HepG2 (cell line): ENCODE measurements at regions not wholly inside any gene's neighbourhood (a gene's known extent, or its start where the extent isn't known, plus 50 kb on each side); places are given as distances from the start of the nearest gene placed in this dataset.

Experiments
- ATF1 ChIP-seq: IDR thresholded peaks from 2 replicates; pipeline ENCODE4 v1.6.1; 2016; ENCODE audit warnings: mild to moderate bottlenecking, control low read depth
- FIP1L1 ChIP-seq: fragments of 200-400 bp; formaldehyde crosslinking; IDR thresholded peaks from 2 replicates; pipeline ENCODE4 v1.6.1; 2018; ENCODE audit warnings: low read depth, mild to moderate bottlenecking, low read length, moderate library complexity, borderline replicate concordance; ENCODE audit not compliant: insufficient read depth
- GPN1 ChIP-seq: sonication (generic); formaldehyde crosslinking; IDR thresholded peaks from 2 replicates; pipeline ENCODE4 v1.5.1; 2020; ENCODE audit warnings: missing genetic modification reagents, borderline replicate concordance
- TEAD2 ChIP-seq: sonication (generic); formaldehyde crosslinking; IDR thresholded peaks from 2 replicates; pipeline ENCODE4 v1.9.0; 2021; ENCODE audit warnings: missing genetic modification reagents
- ZBTB7B ChIP-seq: sonication (generic); formaldehyde crosslinking; IDR thresholded peaks from 2 replicates; pipeline ENCODE4 v1.4.0; 2020; ENCODE audit warnings: missing genetic modification reagents
- ZNF383 ChIP-seq: sonication (generic); formaldehyde crosslinking; IDR thresholded peaks from 2 replicates; pipeline ENCODE4 v1.4.0; 2020; ENCODE audit warnings: missing genetic modification reagents, mild to moderate bottlenecking, borderline replicate concordance
- ZNF557 ChIP-seq: sonication (generic); formaldehyde crosslinking; IDR thresholded peaks from 2 replicates; pipeline ENCODE4 v1.4.0; 2020; ENCODE audit warnings: missing genetic modification reagents
- ZNF747 ChIP-seq: sonication (generic); formaldehyde crosslinking; IDR thresholded peaks from 2 replicates; pipeline ENCODE4 v1.8.1; 2023; ENCODE audit warnings: missing genetic modification reagents, mild to moderate bottlenecking, borderline replicate concordance
- ZNF839 ChIP-seq: sonication (generic); formaldehyde crosslinking; IDR thresholded peaks from 2 replicates; pipeline ENCODE4 v1.4.0; 2020; ENCODE audit warnings: missing genetic modification reagents, mild to moderate bottlenecking, borderline replicate concordance
- TF ChIP-seq, protein P1 (sequence below): sonication (generic); formaldehyde crosslinking; IDR thresholded peaks from 2 replicates; pipeline ENCODE4 v1.4.0; 2020; ENCODE audit warnings: missing genetic modification reagents, borderline replicate concordance
- TF ChIP-seq, protein P2 (sequence below): sonication (generic); formaldehyde crosslinking; IDR thresholded peaks from 2 replicates; pipeline ENCODE4 v1.4.0; 2020; ENCODE audit warnings: low read depth, mild to moderate bottlenecking, missing genetic modification reagents
- TF ChIP-seq, protein P3 (sequence below): sonication (generic); formaldehyde crosslinking; IDR thresholded peaks from 2 replicates; pipeline ENCODE4 v1.4.0; 2020; ENCODE audit warnings: missing genetic modification reagents, mild to moderate bottlenecking, borderline replicate concordance
- TF ChIP-seq, protein P4 (sequence below): sonication (generic); formaldehyde crosslinking; IDR thresholded peaks from 2 replicates; pipeline ENCODE4 v1.4.0; 2020; ENCODE audit warnings: low read depth, mild to moderate bottlenecking, missing genetic modification reagents
- TF ChIP-seq, protein P5 (sequence below): sonication (generic); formaldehyde crosslinking; IDR thresholded peaks from 2 replicates; pipeline ENCODE4 v1.5.0; 2020; ENCODE audit warnings: missing genetic modification reagents, mild to moderate bottlenecking, borderline replicate concordance
- TF ChIP-seq, protein P6 (sequence below): sonication (generic); formaldehyde crosslinking; IDR thresholded peaks from 2 replicates; pipeline ENCODE4 v1.5.0; 2020; ENCODE audit warnings: mild to moderate bottlenecking, low read depth, missing genetic modification reagents, borderline replicate concordance
- TF ChIP-seq, protein P7 (sequence below): sonication (generic); formaldehyde crosslinking; IDR thresholded peaks from 2 replicates; pipeline ENCODE4 v1.4.0; 2020; ENCODE audit warnings: missing genetic modification reagents

DNA sequence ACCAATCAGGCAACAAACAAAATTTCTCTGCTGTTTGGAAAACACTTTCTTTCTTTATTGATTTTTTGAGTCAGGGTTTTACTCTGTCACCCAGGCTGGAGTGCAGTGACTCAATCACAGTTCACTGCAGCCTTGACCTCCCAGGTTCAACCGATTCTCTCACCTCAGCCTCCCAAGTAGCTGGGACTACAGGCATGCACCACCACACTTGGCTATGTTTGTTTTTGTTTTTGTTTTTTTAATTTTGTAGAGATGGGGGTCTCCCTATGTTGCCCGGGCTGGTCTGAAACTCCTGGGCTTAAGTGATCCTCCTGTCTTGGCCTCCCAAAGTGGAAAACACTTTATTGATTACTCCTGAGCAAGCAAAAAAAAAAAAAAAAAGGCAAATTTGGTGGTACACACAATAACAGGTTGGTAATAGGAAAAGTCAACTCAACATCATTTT is 276.4 kb downstream of the SOX9 start (continued):
- TF ChIP-seq, protein P1, sequence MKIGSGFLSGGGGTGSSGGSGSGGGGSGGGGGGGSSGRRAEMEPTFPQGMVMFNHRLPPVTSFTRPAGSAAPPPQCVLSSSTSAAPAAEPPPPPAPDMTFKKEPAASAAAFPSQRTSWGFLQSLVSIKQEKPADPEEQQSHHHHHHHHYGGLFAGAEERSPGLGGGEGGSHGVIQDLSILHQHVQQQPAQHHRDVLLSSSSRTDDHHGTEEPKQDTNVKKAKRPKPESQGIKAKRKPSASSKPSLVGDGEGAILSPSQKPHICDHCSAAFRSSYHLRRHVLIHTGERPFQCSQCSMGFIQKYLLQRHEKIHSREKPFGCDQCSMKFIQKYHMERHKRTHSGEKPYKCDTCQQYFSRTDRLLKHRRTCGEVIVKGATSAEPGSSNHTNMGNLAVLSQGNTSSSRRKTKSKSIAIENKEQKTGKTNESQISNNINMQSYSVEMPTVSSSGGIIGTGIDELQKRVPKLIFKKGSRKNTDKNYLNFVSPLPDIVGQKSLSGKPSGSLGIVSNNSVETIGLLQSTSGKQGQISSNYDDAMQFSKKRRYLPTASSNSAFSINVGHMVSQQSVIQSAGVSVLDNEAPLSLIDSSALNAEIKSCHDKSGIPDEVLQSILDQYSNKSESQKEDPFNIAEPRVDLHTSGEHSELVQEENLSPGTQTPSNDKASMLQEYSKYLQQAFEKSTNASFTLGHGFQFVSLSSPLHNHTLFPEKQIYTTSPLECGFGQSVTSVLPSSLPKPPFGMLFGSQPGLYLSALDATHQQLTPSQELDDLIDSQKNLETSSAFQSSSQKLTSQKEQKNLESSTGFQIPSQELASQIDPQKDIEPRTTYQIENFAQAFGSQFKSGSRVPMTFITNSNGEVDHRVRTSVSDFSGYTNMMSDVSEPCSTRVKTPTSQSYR (CRISPR knock-in tag) = peak; percentile 14; the same call in 1 of the 2 replicates
- TF ChIP-seq, protein P2, sequence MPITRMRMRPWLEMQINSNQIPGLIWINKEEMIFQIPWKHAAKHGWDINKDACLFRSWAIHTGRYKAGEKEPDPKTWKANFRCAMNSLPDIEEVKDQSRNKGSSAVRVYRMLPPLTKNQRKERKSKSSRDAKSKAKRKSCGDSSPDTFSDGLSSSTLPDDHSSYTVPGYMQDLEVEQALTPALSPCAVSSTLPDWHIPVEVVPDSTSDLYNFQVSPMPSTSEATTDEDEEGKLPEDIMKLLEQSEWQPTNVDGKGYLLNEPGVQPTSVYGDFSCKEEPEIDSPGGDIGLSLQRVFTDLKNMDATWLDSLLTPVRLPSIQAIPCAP (CRISPR knock-in tag) = no peak
- no peak for TF ChIP-seq ATF1 (CRISPR knock-in tag)
- TF ChIP-seq ZNF557 (CRISPR knock-in tag) = no peak
- TF ChIP-seq, protein P3, sequence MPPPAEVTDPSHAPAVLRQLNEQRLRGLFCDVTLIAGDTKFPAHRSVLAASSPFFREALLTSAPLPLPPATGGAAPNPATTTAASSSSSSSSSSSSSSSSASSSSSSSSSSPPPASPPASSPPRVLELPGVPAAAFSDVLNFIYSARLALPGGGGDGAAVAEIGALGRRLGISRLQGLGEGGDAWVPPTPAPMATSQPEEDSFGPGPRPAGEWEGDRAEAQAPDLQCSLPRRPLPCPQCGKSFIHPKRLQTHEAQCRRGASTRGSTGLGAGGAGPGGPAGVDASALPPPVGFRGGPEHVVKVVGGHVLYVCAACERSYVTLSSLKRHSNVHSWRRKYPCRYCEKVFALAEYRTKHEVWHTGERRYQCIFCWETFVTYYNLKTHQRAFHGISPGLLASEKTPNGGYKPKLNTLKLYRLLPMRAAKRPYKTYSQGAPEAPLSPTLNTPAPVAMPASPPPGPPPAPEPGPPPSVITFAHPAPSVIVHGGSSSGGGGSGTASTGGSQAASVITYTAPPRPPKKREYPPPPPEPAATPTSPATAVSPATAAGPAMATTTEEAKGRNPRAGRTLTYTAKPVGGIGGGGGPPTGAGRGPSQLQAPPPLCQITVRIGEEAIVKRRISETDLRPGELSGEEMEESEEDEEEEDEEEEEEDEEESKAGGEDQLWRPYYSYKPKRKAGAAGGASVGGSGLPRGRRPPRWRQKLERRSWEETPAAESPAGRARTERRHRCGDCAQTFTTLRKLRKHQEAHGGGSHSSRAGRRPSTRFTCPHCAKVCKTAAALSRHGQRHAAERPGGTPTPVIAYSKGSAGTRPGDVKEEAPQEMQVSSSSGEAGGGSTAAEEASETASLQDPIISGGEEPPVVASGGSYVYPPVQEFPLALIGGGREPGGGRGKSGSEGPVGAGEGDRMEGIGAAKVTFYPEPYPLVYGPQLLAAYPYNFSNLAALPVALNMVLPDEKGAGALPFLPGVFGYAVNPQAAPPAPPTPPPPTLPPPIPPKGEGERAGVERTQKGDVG (CRISPR knock-in tag) = no peak
- TF ChIP-seq, protein P4, sequence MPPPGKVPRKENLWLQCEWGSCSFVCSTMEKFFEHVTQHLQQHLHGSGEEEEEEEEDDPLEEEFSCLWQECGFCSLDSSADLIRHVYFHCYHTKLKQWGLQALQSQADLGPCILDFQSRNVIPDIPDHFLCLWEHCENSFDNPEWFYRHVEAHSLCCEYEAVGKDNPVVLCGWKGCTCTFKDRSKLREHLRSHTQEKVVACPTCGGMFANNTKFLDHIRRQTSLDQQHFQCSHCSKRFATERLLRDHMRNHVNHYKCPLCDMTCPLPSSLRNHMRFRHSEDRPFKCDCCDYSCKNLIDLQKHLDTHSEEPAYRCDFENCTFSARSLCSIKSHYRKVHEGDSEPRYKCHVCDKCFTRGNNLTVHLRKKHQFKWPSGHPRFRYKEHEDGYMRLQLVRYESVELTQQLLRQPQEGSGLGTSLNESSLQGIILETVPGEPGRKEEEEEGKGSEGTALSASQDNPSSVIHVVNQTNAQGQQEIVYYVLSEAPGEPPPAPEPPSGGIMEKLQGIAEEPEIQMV (CRISPR knock-in tag) = no peak
- TF ChIP-seq, protein P5, sequence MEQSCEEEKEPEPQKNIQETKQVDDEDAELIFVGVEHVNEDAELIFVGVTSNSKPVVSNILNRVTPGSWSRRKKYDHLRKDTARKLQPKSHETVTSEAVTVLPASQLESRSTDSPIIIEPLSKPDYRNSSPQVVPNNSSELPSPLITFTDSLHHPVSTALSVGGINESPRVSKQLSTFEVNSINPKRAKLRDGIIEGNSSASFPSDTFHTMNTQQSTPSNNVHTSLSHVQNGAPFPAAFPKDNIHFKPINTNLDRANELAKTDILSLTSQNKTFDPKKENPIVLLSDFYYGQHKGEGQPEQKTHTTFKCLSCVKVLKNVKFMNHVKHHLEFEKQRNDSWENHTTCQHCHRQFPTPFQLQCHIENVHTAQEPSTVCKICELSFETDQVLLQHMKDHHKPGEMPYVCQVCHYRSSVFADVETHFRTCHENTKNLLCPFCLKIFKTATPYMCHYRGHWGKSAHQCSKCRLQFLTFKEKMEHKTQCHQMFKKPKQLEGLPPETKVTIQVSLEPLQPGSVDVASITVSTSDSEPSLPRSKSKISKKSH (CRISPR knock-in tag) = no peak
- no peak for TF ChIP-seq ZNF383 (CRISPR knock-in tag)
- TF ChIP-seq ZNF747 = no peak
- TF ChIP-seq, protein P6, sequence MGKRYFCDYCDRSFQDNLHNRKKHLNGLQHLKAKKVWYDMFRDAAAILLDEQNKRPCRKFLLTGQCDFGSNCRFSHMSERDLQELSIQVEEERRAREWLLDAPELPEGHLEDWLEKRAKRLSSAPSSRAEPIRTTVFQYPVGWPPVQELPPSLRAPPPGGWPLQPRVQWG (CRISPR knock-in tag) = no peak
- TF ChIP-seq GPN1 (CRISPR knock-in tag) = no peak
- TF ChIP-seq, protein P7, sequence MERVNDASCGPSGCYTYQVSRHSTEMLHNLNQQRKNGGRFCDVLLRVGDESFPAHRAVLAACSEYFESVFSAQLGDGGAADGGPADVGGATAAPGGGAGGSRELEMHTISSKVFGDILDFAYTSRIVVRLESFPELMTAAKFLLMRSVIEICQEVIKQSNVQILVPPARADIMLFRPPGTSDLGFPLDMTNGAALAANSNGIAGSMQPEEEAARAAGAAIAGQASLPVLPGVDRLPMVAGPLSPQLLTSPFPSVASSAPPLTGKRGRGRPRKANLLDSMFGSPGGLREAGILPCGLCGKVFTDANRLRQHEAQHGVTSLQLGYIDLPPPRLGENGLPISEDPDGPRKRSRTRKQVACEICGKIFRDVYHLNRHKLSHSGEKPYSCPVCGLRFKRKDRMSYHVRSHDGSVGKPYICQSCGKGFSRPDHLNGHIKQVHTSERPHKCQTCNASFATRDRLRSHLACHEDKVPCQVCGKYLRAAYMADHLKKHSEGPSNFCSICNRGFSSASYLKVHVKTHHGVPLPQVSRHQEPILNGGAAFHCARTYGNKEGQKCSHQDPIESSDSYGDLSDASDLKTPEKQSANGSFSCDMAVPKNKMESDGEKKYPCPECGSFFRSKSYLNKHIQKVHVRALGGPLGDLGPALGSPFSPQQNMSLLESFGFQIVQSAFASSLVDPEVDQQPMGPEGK (CRISPR knock-in tag) = peak; percentile 35; the same call in 1 of the 2 replicates
- no peak for TF ChIP-seq FIP1L1
- TF ChIP-seq TEAD2 (CRISPR knock-in tag) = no peak
- TF ChIP-seq ZBTB7B (CRISPR knock-in tag) = 0 out of 2 replicates have a peak, but pooled peaks have one; percentile 32
- no peak for TF ChIP-seq ZNF839 (CRISPR knock-in tag)
